Fibroblast of mammary gland (primary cell): ENCODE measurements at regions not wholly inside any gene's neighbourhood (a gene's known extent, or its start where the extent isn't known, plus 50 kb on each side); places are given as distances from the start of the nearest gene placed in this dataset.

Experiments
- DNase-seq: peaks from one replicate; pipeline ENCODE4 v3.0.0-alpha.2; 2010; ENCODE audit warnings: low read depth
- H3K4me3 ChIP-seq: 2 replicates; pipeline ENCODE4 v1.5.1; 2011; ENCODE audit warnings: low read depth, mild to moderate bottlenecking, low read length, moderate library complexity; ENCODE audit not compliant: control insufficient read depth
- TF ChIP-seq, protein P1 (sequence below): conservative IDR thresholded peaks from 2 replicates; pipeline ENCODE4 v1.5.1; 2011; ENCODE audit warnings: low read depth, low read length, inconsistent platforms; ENCODE audit not compliant: control insufficient read depth, insufficient read depth

GRCh38 chr9:109708451-109708945 is 71.5 kb upstream of the PALM2AKAP2 start:
- TF ChIP-seq, protein P1, sequence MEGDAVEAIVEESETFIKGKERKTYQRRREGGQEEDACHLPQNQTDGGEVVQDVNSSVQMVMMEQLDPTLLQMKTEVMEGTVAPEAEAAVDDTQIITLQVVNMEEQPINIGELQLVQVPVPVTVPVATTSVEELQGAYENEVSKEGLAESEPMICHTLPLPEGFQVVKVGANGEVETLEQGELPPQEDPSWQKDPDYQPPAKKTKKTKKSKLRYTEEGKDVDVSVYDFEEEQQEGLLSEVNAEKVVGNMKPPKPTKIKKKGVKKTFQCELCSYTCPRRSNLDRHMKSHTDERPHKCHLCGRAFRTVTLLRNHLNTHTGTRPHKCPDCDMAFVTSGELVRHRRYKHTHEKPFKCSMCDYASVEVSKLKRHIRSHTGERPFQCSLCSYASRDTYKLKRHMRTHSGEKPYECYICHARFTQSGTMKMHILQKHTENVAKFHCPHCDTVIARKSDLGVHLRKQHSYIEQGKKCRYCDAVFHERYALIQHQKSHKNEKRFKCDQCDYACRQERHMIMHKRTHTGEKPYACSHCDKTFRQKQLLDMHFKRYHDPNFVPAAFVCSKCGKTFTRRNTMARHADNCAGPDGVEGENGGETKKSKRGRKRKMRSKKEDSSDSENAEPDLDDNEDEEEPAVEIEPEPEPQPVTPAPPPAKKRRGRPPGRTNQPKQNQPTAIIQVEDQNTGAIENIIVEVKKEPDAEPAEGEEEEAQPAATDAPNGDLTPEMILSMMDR: no peak
- DNase-seq: no peak
- no peak overlapping the region for H3K4me3 ChIP-seq

- H3K4me3 ChIP-seq: no peak overlapping the region
- TF ChIP-seq, protein P1: no peak
- no peak for DNase-seq
Observed at GRCh38 chr9:109709866-109710265, 70.1 kb upstream of the PALM2AKAP2 start.

DNA sequence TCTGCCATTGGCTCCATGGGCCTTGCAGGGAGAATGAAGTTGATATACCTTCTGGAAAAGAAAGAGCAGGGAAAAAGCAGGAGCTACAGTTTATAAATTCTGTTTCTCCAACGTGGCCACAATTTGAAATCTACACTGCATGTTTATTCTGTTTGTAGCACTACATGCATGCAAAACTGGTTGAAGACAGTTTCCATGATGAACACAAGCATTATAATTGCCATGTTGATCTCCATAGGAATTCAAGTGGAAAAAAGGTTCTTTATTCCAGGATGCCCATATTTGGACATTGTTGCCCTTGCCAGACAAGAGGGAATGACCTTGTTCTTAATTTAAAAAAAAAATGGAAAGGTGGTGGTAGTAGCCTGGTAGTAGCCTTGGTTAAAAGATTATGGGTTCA is 69.2 kb upstream of the PALM2AKAP2 start:
- TF ChIP-seq, protein P1: no peak
- DNase-seq: no peak
- H3K4me3 ChIP-seq: no peak overlapping the region

- H3K4me3 ChIP-seq: no peak overlapping the region
- TF ChIP-seq, protein P1: no peak
- no peak for DNase-seq
Observed at GRCh38 chr9:109715344-109715743, 64.7 kb upstream of the PALM2AKAP2 start.

- TF ChIP-seq, protein P1: no peak
- no peak for DNase-seq
- no peak overlapping the region for H3K4me3 ChIP-seq
Observed at GRCh38 chr9:109716631-109717030, 63.4 kb upstream of the PALM2AKAP2 start.

GRCh38 chr9:109717342-109717741 is 62.7 kb upstream of the PALM2AKAP2 start:
- TF ChIP-seq, protein P1: no peak
- DNase-seq: no peak
- H3K4me3 ChIP-seq: no peak overlapping the region

GRCh38 chr9:109718861-109719260 is 61.1 kb upstream of the PALM2AKAP2 start:
- H3K4me3 ChIP-seq: no peak overlapping the region
- TF ChIP-seq, protein P1: no peak
- no peak for DNase-seq
